Aorta (tissue), 5 donors: ENCODE measurements at regions not wholly inside any gene's neighbourhood (a gene's known extent, or its start where the extent isn't known, plus 50 kb on each side); places are given as distances from the start of the nearest gene placed in this dataset.

Source experiments
- ATAC-seq: fragments of 200-7000 bp; cut with Tn5 transposase; one replicate; pipeline ENCODE4 v1.9.1; 2022; ENCODE audit warnings: moderate library complexity; ENCODE audit not compliant: low FRiP score
- DNase-seq, 2 donors: peaks; one replicate each; pipeline ENCODE4 v3.0.0-alpha.2; 2020
- H3K27ac ChIP-seq, 2 donors: one replicate each; pipeline ENCODE4 v1.5.1; 2013; ENCODE audit warnings: low read length in 2 of 2, mild to moderate bottlenecking in 2 of 2, moderate library complexity in 2 of 2, control low read depth in 1 of 2, inconsistent platforms in 1 of 2, low read depth in 1 of 2
- H3K27me3 ChIP-seq, 2 donors: one replicate each; pipeline ENCODE4 v1.6.1; 2013; ENCODE audit warnings: control low read depth in 1 of 2, low read length in 1 of 2, mild to moderate bottlenecking in 1 of 2, moderate library complexity in 1 of 2; ENCODE audit not compliant: insufficient read depth in 2 of 2, control insufficient read depth in 1 of 2
- H3K36me3 ChIP-seq, 2 donors: one replicate each; pipeline ENCODE4 v1.6.1; 2013; ENCODE audit warnings: control low read depth in 1 of 2, low read length in 1 of 2, mild to moderate bottlenecking in 1 of 2; ENCODE audit not compliant: insufficient read depth in 2 of 2, control insufficient read depth in 1 of 2
- H3K4me1 ChIP-seq, 2 donors: one replicate each; pipeline ENCODE4 v1.6.1; 2013; ENCODE audit warnings: low read length in 2 of 2, control low read depth in 1 of 2, mild to moderate bottlenecking in 1 of 2, moderate library complexity in 1 of 2; ENCODE audit not compliant: insufficient read depth in 2 of 2, control insufficient read depth in 1 of 2
- H3K4me3 ChIP-seq, 2 donors: one replicate each; pipeline ENCODE4 v1.5.1; 2013; ENCODE audit warnings: low read length in 2 of 2, control low read depth in 1 of 2, mild to moderate bottlenecking in 1 of 2
- H3K9me3 ChIP-seq: one replicate; pipeline ENCODE4 v1.6.1; 2013; ENCODE audit warnings: mild to moderate bottlenecking, low read length; ENCODE audit not compliant: control insufficient read depth
- WGBS, 2 donors: extraction: QIAGEN DNeasy Blood & Tissue Kit; methylation state at CpG; one replicate each; pipeline ENCODE4 v1.1.7; 2013; 5-methylcytosine and 5-hydroxymethylcytosine counted together
- intact Hi-C, 2 donors: fragments of 100-400 bp; cut with DNase I; formaldehyde crosslinking; loops; one replicate each; pipeline versions ENCODE4 v1.14.2 to v1.15.0; 2022
- donor health status: healthy with polysubstance abuse.
- donor health status: Bipolar disorder and iron deficiency.
- donor health status: DM: no; HTN: no; CAD: no.
- donor health status: DM: no; HTN: no; CAD: no.
- donor health status: DM: yes; HTN: yes; CAD: no.

- Histone ChIP-seq H3K9me3 (no peaks in the 10 kb centered on the region), H3K27ac (no peak overlapping the region), H3K36me3 (no peaks in the 10 kb centered on the region), H3K4me1 (no peaks in the 10 kb centered on the region), H3K27me3 (no peaks in the 10 kb centered on the region), H3K4me3 (no peak overlapping the region)
- intact Hi-C loops: no loop called here
- DNase-seq: no peak
- WGBS, 2 donors: 78 to 79% methylated on average over 13 of the region's 13 CpGs
- ATAC-seq: no peak
Measured at GRCh38 chr20:40813708-40814630, 124.9 kb upstream of the MAFB start.

DNA sequence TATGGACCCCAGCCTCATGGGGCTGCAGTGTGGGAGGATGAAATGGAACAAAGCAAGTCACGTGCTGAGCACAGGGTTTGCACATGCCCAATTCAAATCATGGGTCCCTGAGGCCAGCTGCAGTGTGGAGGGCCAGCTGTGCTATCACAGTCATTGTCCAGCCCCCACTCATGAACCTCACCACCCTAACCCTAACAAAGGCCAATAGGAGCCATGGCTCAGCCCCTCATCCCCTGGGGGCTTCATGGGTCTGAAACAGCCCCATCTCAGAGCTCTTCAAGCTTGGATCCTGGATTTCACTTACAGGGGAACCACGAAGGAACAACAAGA is 125.6 kb upstream of the MAFB start:
- 80 to 81% methylated on average over 2 of the region's 2 CpGs for WGBS, 2 donors
- Histone ChIP-seq H3K27ac (no peak overlapping the region), H3K36me3 (no peaks in the 10 kb centered on the region), H3K27me3 (no peaks in the 10 kb centered on the region), H3K4me3 (no peak overlapping the region), H3K4me1 (no peaks in the 10 kb centered on the region), H3K9me3 (no peaks in the 10 kb centered on the region)
- intact Hi-C loops: no loop called here
- DNase-seq: no peak
- ATAC-seq: no peak

DNA sequence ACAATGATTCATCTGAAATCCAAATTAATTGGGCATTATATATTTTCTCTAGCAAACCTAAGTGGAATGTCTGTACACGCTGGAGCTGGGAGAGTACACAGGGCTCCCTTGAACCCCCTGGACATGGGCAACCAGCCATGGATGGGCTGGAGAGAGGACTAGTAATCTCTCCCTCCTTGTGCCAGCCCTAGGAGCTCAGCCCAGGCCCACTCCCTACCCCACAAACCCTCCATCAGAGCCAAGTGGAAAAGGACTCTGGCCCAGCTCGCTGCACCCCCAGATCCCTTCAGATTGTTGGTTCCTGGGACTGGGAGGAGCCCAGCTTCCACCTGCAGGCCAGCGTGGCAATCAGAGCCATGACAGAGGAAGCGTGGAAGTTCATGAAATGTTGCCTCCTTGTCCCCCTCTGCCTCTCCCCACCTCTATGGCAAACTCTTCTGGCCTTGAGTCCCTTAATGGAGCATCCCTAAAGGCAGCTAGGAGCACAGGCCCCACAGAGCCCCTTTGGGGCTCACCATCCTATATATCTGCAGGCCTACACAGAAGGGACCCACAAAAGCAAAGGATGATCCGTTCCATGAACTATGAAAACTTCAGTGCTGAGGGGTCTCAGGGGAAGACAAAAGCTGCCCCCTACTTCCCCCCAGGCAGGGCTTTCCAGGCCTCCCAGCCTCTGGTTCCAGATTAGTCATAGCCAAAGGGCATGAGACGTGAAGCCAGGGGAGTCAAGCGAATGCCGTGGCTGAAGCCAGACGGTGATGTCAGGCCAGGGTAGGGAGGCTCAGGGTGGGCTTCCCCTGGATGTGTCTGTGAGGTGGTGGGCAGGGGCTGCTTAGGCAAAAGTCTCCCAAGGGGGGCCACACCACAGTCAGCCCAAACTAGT is 126.4 kb upstream of the MAFB start:
- Histone ChIP-seq H3K27me3 (no peaks in the 10 kb centered on the region), H3K4me1 (no peaks in the 10 kb centered on the region), H3K9me3 (no peaks in the 10 kb centered on the region), H3K36me3 (no peaks in the 10 kb centered on the region), H3K4me3 (no peak overlapping the region), H3K27ac (no peak overlapping the region)
- no peak for ATAC-seq
- intact Hi-C loops: no loop called here
- WGBS, 2 donors: 91% methylated on average over 9 of the region's 9 CpGs
- no peak for DNase-seq

- no peaks in the 10 kb centered on the region for H3K4me1 ChIP-seq
- intact Hi-C loops: no loop called here
- H3K27ac ChIP-seq: no peak overlapping the region
- ATAC-seq: no peak
- no peaks in the 10 kb centered on the region for H3K36me3 ChIP-seq
- no peaks in the 10 kb centered on the region for H3K9me3 ChIP-seq
- no peaks in the 10 kb centered on the region for H3K27me3 ChIP-seq
- DNase-seq: no peak
- 80 to 87% methylated on average over 3 of the region's 3 CpGs for WGBS, 2 donors
- H3K4me3 ChIP-seq: no peak overlapping the region
Measured at GRCh38 chr20:40816039-40816352, 127.0 kb upstream of the MAFB start.

DNA sequence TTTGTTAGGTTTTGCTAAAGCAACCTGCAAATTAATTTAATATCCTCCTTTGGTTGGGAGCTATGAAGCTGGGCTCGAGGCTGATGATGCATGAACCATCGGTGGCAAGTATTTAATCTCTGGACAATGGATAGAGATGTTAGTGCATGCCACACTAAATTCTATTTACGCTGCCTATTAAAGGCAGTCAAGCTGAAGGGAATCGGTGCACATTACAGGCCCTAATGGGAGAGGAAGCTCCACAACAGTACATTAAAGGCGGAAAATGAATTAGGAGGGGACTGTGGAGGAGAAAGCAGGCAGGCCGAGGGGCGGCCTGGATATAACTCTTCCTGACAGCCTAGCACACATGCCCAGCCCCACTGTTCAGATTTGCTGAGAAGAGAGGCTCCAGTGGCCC is 132.4 kb upstream of the MAFB start:
- ATAC-seq: no peak
- Histone ChIP-seq H3K9me3 (peaks cover 4% of the 10 kb centered on the region), H3K4me1 (no peaks in the 10 kb centered on the region), H3K27ac (no peak overlapping the region), H3K36me3 (no peaks in the 10 kb centered on the region), H3K27me3 (no peaks in the 10 kb centered on the region), H3K4me3 (no peak overlapping the region)
- DNase-seq: no peak
- intact Hi-C loops: no loop called here
- 92 to 93% methylated on average over 7 of the region's 7 CpGs for WGBS, 2 donors

DNA sequence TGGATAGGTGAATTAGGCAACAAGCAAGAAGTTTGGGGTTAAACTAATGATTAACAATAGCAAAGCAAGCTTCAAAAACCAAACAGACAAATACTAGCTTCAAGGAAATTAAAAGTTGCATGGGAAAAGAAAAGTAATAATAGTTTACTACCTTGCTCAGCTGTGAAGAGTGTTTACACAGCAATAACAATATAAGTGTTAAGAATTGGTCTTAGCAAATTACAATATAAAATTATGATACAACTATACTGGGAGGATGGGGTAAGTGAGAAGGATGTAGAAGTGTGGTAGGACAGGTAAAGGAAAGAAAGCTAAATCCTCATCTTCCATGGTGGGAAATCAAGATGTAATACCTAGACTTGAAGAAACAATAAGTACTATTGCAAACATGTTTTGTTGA is 137.7 kb upstream of the MAFB start:
- Histone ChIP-seq H3K9me3 (peaks cover 4% of the 10 kb centered on the region), H3K27ac (no peak overlapping the region), H3K36me3 (no peaks in the 10 kb centered on the region), H3K4me3 (no peak overlapping the region), H3K27me3 (no peaks in the 10 kb centered on the region), H3K4me1 (no peaks in the 10 kb centered on the region)
- intact Hi-C loops: no loop called here
- DNase-seq (no peak), ATAC-seq (no peak)

GRCh38 chr20:40835321-40835720 is 146.3 kb upstream of the MAFB start:
- no peak for DNase-seq
- 68 to 70% methylated on average over 5 of the region's 5 CpGs for WGBS, 2 donors
- Histone ChIP-seq H3K4me1 (no peaks in the 10 kb centered on the region), H3K9me3 (peaks cover 6% of the 10 kb centered on the region), H3K27ac (no peak overlapping the region), H3K4me3 (no peak overlapping the region), H3K27me3 (no peaks in the 10 kb centered on the region), H3K36me3 (no peaks in the 10 kb centered on the region)
- intact Hi-C loops: no loop called here
- no peak for ATAC-seq

- Histone ChIP-seq H3K4me3 (no peak overlapping the region), H3K27me3 (no peaks in the 10 kb centered on the region), H3K36me3 (no peaks in the 10 kb centered on the region), H3K27ac (no peak overlapping the region), H3K9me3 (peaks cover 2% of the 10 kb centered on the region), H3K4me1 (no peaks in the 10 kb centered on the region)
- no peak for DNase-seq
- intact Hi-C loops: no loop called here
- ATAC-seq: no peak
- 76 to 77% methylated on average over 3 of the region's 3 CpGs for WGBS, 2 donors
Measured at GRCh38 chr20:40838509-40838908, 149.5 kb upstream of the MAFB start.

- Histone ChIP-seq H3K27me3 (no peaks in the 10 kb centered on the region), H3K4me3 (no peak overlapping the region), H3K27ac (no peak overlapping the region), H3K9me3 (peaks cover 4% of the 10 kb centered on the region), H3K4me1 (no peaks in the 10 kb centered on the region), H3K36me3 (no peaks in the 10 kb centered on the region)
- 22 to 29% methylated on average over 1 of the region's 1 CpG for WGBS, 2 donors
- intact Hi-C loops: no loop called here
- DNase-seq (no peak), ATAC-seq (no peak)
Measured at GRCh38 chr20:40843251-40843650, 154.2 kb upstream of the MAFB start.
